ENCODE measurements at regions not wholly inside any gene's neighbourhood (a gene's known extent, or its start where the extent isn't known, plus 50 kb on each side); places are given as distances from the start of the nearest gene placed in this dataset.

DNA sequence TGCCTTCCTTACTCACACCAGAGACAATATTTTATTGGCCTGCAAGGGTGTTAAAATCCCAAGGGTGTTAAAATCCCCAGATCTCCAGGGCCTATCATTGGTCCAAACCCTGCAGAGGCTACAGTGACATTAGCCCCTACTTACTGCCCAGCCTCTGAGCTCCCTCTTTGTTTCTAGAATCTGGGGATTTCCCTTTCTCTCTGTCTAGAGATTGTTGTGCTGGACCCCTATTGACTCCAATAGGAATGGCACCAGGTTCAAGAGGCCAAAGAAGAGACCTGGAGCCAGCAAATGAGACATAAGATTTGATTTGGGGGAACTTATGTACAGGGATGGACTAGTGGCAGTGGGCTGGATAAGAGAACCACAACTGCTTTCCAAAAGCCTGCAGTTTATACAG, 53.3 kb upstream of the ZBED3 start:
- Histone ChIP-seq H2BK5ac (ENCODE audit: low read depth, low read length) (no peak overlapping the region), H3K23me2 (ENCODE audit: low read depth, low read length) (no peaks in the 10 kb centered on the region), H3K56ac (replicated peaks; ENCODE audit: insufficient read length, low read depth, low read length) (no peak overlapping the region), H2AFZ (ENCODE audit: low read length) (no peak overlapping the region), H3K9ac (replicated peaks in 1 of 4; ENCODE audit: extremely low read depth in 1 of 4, low read depth in 3 of 4, low read length in 3 of 4) (no peak overlapping the region), H3K4ac (replicated peaks; ENCODE audit: insufficient read length, low read depth, low read length) (no peak overlapping the region), H3K79me1 (ENCODE audit: low read depth, low read length) (no peaks in the 10 kb centered on the region), H3K14ac (ENCODE audit: insufficient read length) (no peak overlapping the region), H2BK20ac (ENCODE audit: low read length) (no peak overlapping the region), H3K9me3 (ENCODE audit: insufficient read depth in 2 of 2, low read depth in 1 of 2, low read length in 1 of 2) (no peaks in the 10 kb centered on the region), H3K18ac (ENCODE audit: extremely low read depth, low read length) (no peak overlapping the region), H3K4me1 (replicated peaks in 1 of 4; ENCODE audit: control insufficient read depth in 3 of 4, insufficient read depth in 4 of 4, low read length in 3 of 4) (peaks cover 0 to 7% (median 4%) of the 10 kb centered on the region in 4 experiments; a peak in 2 of 7 replicates), H4K91ac (replicated peaks; ENCODE audit: insufficient read length, low read length) (no peak overlapping the region), H3K36me3 (ENCODE audit: control insufficient read depth in 2 of 4, insufficient read depth in 4 of 4, low read length in 3 of 4) (no peaks in the 10 kb centered on the region), H3K23ac (ENCODE audit: insufficient read length) (no peak overlapping the region), H3K27me3 (replicated peaks in 1 of 4; ENCODE audit: control insufficient read depth in 3 of 4, extremely low read depth in 1 of 4, insufficient read depth in 3 of 4, low read length in 3 of 4) (no peaks in the 10 kb centered on the region), H3K4me3 (ENCODE audit: extremely low read depth in 1 of 4, insufficient read depth in 2 of 4, low read depth in 3 of 4, low read length in 4 of 4) (no peak overlapping the region), H3K4me2 (ENCODE audit: insufficient read depth in 1 of 2, low read depth in 2 of 2, low read length in 2 of 2) (no peak overlapping the region), H4K20me1 (replicated peaks in 1 of 2; ENCODE audit: control insufficient read depth in 1 of 2, insufficient read depth in 2 of 2, low read length in 2 of 2) (no peaks in the 10 kb centered on the region), H2BK120ac (replicated peaks; ENCODE audit: low read depth, low read length) (no peak overlapping the region), H2BK12ac (ENCODE audit: low read depth, low read length) (no peak overlapping the region), H4K5ac (ENCODE audit: insufficient read length, low read depth, low read length) (no peak overlapping the region), H2AK5ac (ENCODE audit: low read depth, low read length) (no peak overlapping the region), H3K79me2 (ENCODE audit: control insufficient read depth in 1 of 2, insufficient read depth in 2 of 2, low read length in 2 of 2) (no peaks in the 10 kb centered on the region), H2BK15ac (ENCODE audit: low read length) (no peak overlapping the region), H3K27ac (ENCODE audit: low read depth, low read length) (no peak overlapping the region), H4K8ac (ENCODE audit: extremely low read depth, insufficient read depth, low read length) (no peak overlapping the region)
- DNase-seq (ENCODE audit: low read depth in 1 of 2, low spot score in 2 of 2) (no peak), FAIRE-seq (no peak)
- ChIA-PET POLR2A (ENCODE audit: partially characterized antibody) (no interaction called here), CTCF (ENCODE audit: partially characterized antibody) (interaction anchor here (0.6 to 3.8 kb wide), 12 partner anchors 9 to 296 kb away, joined by 3 to 15 read pairs (median 3); no protein-coding TSS in a partner anchor)
- TF ChIP-seq NRF1 (IDR thresholded peaks at IDR 0.05; ENCODE audit: low read depth, low read length) (no peak), RAD21 (IDR thresholded peaks at IDR 0.05 in 1 of 2, conservative IDR thresholded peaks at IDR 0.05 in 1 of 2; ENCODE audit: low read depth in 2 of 2, low read length in 2 of 2) (peak in 1 of 2 experiments; percentile 4; a peak in 1 of 4 replicates)
- TF ChIP-seq, protein P1, sequence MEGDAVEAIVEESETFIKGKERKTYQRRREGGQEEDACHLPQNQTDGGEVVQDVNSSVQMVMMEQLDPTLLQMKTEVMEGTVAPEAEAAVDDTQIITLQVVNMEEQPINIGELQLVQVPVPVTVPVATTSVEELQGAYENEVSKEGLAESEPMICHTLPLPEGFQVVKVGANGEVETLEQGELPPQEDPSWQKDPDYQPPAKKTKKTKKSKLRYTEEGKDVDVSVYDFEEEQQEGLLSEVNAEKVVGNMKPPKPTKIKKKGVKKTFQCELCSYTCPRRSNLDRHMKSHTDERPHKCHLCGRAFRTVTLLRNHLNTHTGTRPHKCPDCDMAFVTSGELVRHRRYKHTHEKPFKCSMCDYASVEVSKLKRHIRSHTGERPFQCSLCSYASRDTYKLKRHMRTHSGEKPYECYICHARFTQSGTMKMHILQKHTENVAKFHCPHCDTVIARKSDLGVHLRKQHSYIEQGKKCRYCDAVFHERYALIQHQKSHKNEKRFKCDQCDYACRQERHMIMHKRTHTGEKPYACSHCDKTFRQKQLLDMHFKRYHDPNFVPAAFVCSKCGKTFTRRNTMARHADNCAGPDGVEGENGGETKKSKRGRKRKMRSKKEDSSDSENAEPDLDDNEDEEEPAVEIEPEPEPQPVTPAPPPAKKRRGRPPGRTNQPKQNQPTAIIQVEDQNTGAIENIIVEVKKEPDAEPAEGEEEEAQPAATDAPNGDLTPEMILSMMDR (IDR thresholded peaks at IDR 0.05; ENCODE audit: control extremely low read depth in 1 of 3, insufficient read depth in 1 of 3, low read depth in 1 of 3, low read length in 3 of 3), result peak in 1 of 3 experiments; percentile 10; a peak in 1 of 4 replicates

All from H1 (cell line).